B cell (primary cell): ENCODE measurements at regions not wholly inside any gene's neighbourhood (a gene's known extent, or its start where the extent isn't known, plus 50 kb on each side); places are given as distances from the start of the nearest gene placed in this dataset.

Experiments used
- ATAC-seq: fragments of 200-7000 bp; cut with Tn5 transposase; one replicate; pipeline ENCODE4 v1.10.0; 2021; ENCODE audit warnings: low read depth, mild to moderate bottlenecking, moderate number of reproducible peaks, moderate library complexity
- CTCF ChIA-PET: fragments of 350-600 bp; sonication (Branson Sonifier 250); formaldehyde crosslinking; loops from one replicate; lab custom pipeline; 2021; ENCODE audit warnings: antibody characterized with exemption, inconsistent platforms; lab: Charles Lee
- POLR2A ChIA-PET: fragments of 350-600 bp; sonication (Branson Sonifier 250); formaldehyde crosslinking; loops from one replicate; lab custom pipeline; 2021; ENCODE audit warnings: antibody characterized with exemption; lab: Charles Lee
- DNase-seq: peaks from one replicate; pipeline ENCODE4 v3.0.0; 2013
- H2AFZ ChIP-seq: 2 replicates; pipeline ENCODE4 v1.6.1; 2012; ENCODE audit warnings: mild to moderate bottlenecking, low read depth, low read length; ENCODE audit not compliant: insufficient read depth, poor library complexity, severe bottlenecking
- H3K27ac ChIP-seq, 2 donors: 1 replicate in 1 of 2; 2 replicates in 1 of 2; pipeline ENCODE4 v1.5.1; 2012 to 2013; ENCODE audit warnings: low read length in 2 of 2, mild to moderate bottlenecking in 2 of 2, moderate library complexity in 1 of 2
- H3K27me3 ChIP-seq, 4 experiments: fragments of 200-600 bp in 1 of 4; sonication (generic) in 1 of 4; replicated peaks in 1 of 4; 1 replicate in 2 of 4; 2 replicates in 2 of 4; pipeline versions ENCODE4 v1.6.1 to v1.7.0; 2013 to 2016; ENCODE audit warnings: low read length in 3 of 4, mild to moderate bottlenecking in 2 of 4, mixed read lengths in 1 of 4, moderate library complexity in 1 of 4; ENCODE audit not compliant: insufficient read depth in 4 of 4, control insufficient read depth in 3 of 4; ENCODE audit errors: control extremely low read depth in 1 of 4
- H3K36me3 ChIP-seq, 2 experiments: replicated peaks in 1 of 2; 1 replicate in 1 of 2; 2 replicates in 1 of 2; pipeline versions ENCODE4 v1.6.1 to v1.7.1; 2013; ENCODE audit warnings: low read length in 1 of 2; ENCODE audit not compliant: insufficient read depth in 2 of 2, control insufficient read depth in 1 of 2; ENCODE audit errors: control extremely low read depth in 1 of 2, extremely low read depth in 1 of 2
- H3K4me1 ChIP-seq, 2 donors: fragments of 200-600 bp in 1 of 2; sonication (generic) in 1 of 2; 1 replicate in 1 of 2; 2 replicates in 1 of 2; pipeline versions ENCODE4 v1.5.1 to v1.6.1; 2013 to 2017; ENCODE audit warnings: low read length in 2 of 2; ENCODE audit not compliant: control insufficient read depth in 2 of 2, insufficient read depth in 2 of 2
- H3K4me2 ChIP-seq: replicated peaks from 2 replicates; pipeline ENCODE3; 2012; ENCODE audit warnings: mild to moderate bottlenecking, low read depth, low read length; ENCODE audit not compliant: poor library complexity, severe bottlenecking
- H3K4me3 ChIP-seq, 5 experiments: fragments of 200-600 bp in 1 of 5; sonication (generic) in 1 of 5; 1 replicate in 3 of 5; 2 replicates in 2 of 5; pipeline versions ENCODE4 v1.5.1 to v1.7.0; 2011 to 2016; ENCODE audit warnings: low read length in 4 of 5, mild to moderate bottlenecking in 4 of 5, low read depth in 2 of 5, control low read depth in 1 of 5, moderate library complexity in 1 of 5; ENCODE audit not compliant: insufficient read depth in 1 of 5; ENCODE audit errors: control extremely low read depth in 1 of 5, extremely low read depth in 1 of 5
- H3K79me2 ChIP-seq: fragments of 200-600 bp; sonication (generic); one replicate; pipeline ENCODE4 v1.6.0; 2016; ENCODE audit warnings: low read length; ENCODE audit not compliant: control insufficient read depth, insufficient read depth
- H3K9ac ChIP-seq: fragments of 200-600 bp; sonication (generic); 2 replicates; pipeline ENCODE4 v1.6.1; 2017; ENCODE audit warnings: mild to moderate bottlenecking, low read length, moderate library complexity
- H3K9me3 ChIP-seq, 3 donors: one replicate each; pipeline versions ENCODE4 v1.6.1 to v1.7.1; 2013; ENCODE audit warnings: low read length in 2 of 3; ENCODE audit not compliant: control insufficient read depth in 2 of 3, insufficient read depth in 1 of 3; ENCODE audit errors: control extremely low read depth in 1 of 3
- H4K20me1 ChIP-seq: 2 replicates; pipeline ENCODE4 v1.6.0; 2012; ENCODE audit warnings: mild to moderate bottlenecking, low read length; ENCODE audit not compliant: insufficient read depth, control insufficient read depth, poor library complexity, severe bottlenecking
- H3K27ac Mint-ChIP-seq: one replicate; pipeline ENCODE4 v1.8.0; 2021; ENCODE audit warnings: mixed read lengths
- H3K27me3 Mint-ChIP-seq: one replicate; pipeline ENCODE4 v1.8.0; 2021; ENCODE audit warnings: mixed read lengths
- H3K4me1 Mint-ChIP-seq: one replicate; pipeline ENCODE4 v1.8.0; 2021; ENCODE audit warnings: mixed read lengths
- H3K4me3 Mint-ChIP-seq: one replicate; pipeline ENCODE4 v1.8.0; 2021; ENCODE audit warnings: mixed read lengths
- H3K9me3 Mint-ChIP-seq: one replicate; pipeline ENCODE4 v1.8.0; 2022; ENCODE audit warnings: mixed read lengths; ENCODE audit not compliant: insufficient read depth
- EZH2 ChIP-seq: IDR thresholded peaks from 2 replicates; pipeline ENCODE4 v1.6.1; 2012; ENCODE audit warnings: borderline replicate concordance, low read depth, mild to moderate bottlenecking, moderate library complexity, low read length; ENCODE audit not compliant: insufficient read depth, poor library complexity, severe bottlenecking
- WGBS: methylation state at CpG from one replicate; pipeline ENCODE4 v1.1.5; 2013; ENCODE audit warnings: missing lambda C conversion rate; ENCODE audit not compliant: insufficient coverage; 5-methylcytosine and 5-hydroxymethylcytosine counted together
- intact Hi-C: fragments of 100-400 bp; cut with micrococcal nuclease; formaldehyde crosslinking; loops from one replicate; pipeline ENCODE4 v1.10.0; 2022
- TF ChIP-seq, protein P1 (sequence below): fragments of 200-600 bp; IDR thresholded peaks from one replicate; pipeline ENCODE4 v1.8.0; 2022; ENCODE audit warnings: antibody characterized with exemption, mild to moderate bottlenecking

DNA sequence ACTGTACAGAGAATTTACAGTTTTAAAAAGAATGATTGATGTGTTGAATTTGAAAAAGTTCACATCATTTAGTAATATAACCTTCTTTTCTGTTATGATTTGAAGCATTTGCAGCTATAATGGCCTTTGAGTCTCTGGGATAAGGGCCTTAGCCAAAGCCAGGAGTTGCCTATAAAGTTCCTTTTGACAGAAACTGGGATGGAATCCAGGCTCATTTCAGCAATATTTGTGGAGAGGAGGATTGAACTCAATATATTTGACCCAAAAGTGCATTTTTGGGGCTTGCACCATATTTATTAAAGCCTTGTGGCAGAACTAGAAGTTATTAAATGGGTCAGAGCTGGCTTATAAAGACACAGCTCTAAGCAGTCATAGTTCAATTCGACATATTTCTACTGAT, 348.7 kb upstream of the EPHA3 start:
- intact Hi-C loops = no loop called here
- H3K27ac Mint-ChIP-seq = no peak overlapping the region
- no peak overlapping the region for H3K27ac ChIP-seq
- H3K9me3 ChIP-seq = no peaks in the 10 kb centered on the region
- TF ChIP-seq, protein P1, sequence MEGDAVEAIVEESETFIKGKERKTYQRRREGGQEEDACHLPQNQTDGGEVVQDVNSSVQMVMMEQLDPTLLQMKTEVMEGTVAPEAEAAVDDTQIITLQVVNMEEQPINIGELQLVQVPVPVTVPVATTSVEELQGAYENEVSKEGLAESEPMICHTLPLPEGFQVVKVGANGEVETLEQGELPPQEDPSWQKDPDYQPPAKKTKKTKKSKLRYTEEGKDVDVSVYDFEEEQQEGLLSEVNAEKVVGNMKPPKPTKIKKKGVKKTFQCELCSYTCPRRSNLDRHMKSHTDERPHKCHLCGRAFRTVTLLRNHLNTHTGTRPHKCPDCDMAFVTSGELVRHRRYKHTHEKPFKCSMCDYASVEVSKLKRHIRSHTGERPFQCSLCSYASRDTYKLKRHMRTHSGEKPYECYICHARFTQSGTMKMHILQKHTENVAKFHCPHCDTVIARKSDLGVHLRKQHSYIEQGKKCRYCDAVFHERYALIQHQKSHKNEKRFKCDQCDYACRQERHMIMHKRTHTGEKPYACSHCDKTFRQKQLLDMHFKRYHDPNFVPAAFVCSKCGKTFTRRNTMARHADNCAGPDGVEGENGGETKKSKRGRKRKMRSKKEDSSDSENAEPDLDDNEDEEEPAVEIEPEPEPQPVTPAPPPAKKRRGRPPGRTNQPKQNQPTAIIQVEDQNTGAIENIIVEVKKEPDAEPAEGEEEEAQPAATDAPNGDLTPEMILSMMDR = no peak
- TF ChIP-seq EZH2 = no peak
- DNase-seq = no peak
- no peaks in the 10 kb centered on the region for H3K79me2 ChIP-seq
- ChIA-PET POLR2A (no interaction called here), CTCF (no interaction called here)
- H2AFZ ChIP-seq = no peak overlapping the region
- H3K4me3 ChIP-seq = no peak overlapping the region
- no peak overlapping the region for H3K4me3 Mint-ChIP-seq
- no peaks in the 10 kb centered on the region for H3K4me1 Mint-ChIP-seq
- no peaks in the 10 kb centered on the region for H4K20me1 ChIP-seq
- no peaks in the 10 kb centered on the region for H3K4me1 ChIP-seq
- H3K27me3 ChIP-seq = no peaks in the 10 kb centered on the region
- no peak overlapping the region for H3K9ac ChIP-seq
- no peaks in the 10 kb centered on the region for H3K36me3 ChIP-seq
- no CpG with 5 or more reads among the region's 1 CpG for WGBS
- no peak for ATAC-seq
- H3K4me2 ChIP-seq = no peak overlapping the region
- H3K27me3 Mint-ChIP-seq = no peaks in the 10 kb centered on the region
- no peaks in the 10 kb centered on the region for H3K9me3 Mint-ChIP-seq

DNA sequence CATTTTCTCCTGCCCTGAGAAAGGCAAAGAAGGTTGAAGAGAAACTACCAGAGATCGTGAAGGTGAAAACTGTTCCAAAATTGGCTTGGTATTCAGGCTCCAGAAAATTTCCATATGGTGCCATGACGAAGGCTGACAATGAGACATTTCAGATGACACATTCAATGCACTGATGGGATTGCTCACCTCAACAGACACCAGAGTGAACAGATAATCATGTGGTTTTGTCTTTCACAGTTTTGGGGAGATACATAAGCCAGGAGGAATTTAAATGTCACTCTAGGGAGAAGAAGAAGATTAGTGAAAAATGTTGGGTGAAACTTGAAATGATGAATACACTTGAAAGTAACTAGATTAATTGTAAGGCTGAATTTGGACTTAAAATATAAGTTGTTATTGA, 339.7 kb upstream of the EPHA3 start:
- Mint-ChIP-seq H3K4me1 (no peaks in the 10 kb centered on the region), H3K27me3 (no peaks in the 10 kb centered on the region), H3K27ac (no peak overlapping the region), H3K4me3 (no peak overlapping the region), H3K9me3 (peaks cover 2% of the 10 kb centered on the region)
- Histone ChIP-seq H2AFZ (no peak overlapping the region), H3K27me3 (no peaks in the 10 kb centered on the region), H3K36me3 (no peaks in the 10 kb centered on the region), H3K9ac (no peak overlapping the region), H3K4me2 (no peak overlapping the region), H3K27ac (no peak overlapping the region), H3K79me2 (no peaks in the 10 kb centered on the region), H3K4me3 (no peak overlapping the region), H3K4me1 (no peaks in the 10 kb centered on the region), H4K20me1 (no peaks in the 10 kb centered on the region), H3K9me3 (no peaks in the 10 kb centered on the region)
- POLR2A ChIA-PET = no interaction called here
- DNase-seq (no peak), ATAC-seq (no peak)
- intact Hi-C loops = no loop called here
- WGBS = 89% methylated on average over 2 of the region's 2 CpGs
- TF ChIP-seq, protein P1 = no peak
- no peak for TF ChIP-seq EZH2
- CTCF ChIA-PET = no interaction called here
